GM12878 (cell line): ENCODE measurements at regions not wholly inside any gene's neighbourhood (a gene's known extent, or its start where the extent isn't known, plus 50 kb on each side); places are given as distances from the start of the nearest gene placed in this dataset.

Source experiments
- ATAC-seq: fragments of 200-7000 bp; cut with Tn5 transposase; 3 replicates; pipeline ENCODE4 v1.9.1; 2020; ENCODE audit warnings: mild to moderate bottlenecking, moderate library complexity
- BruUV-seq: library from RNA; stranded (reverse); fragments of 400-500 nt; replicated peaks from 2 replicates; lab custom pipeline; 2021; lab: Mats Ljungman, UMichigan
- CTCF ChIA-PET: fragments of 300-600 bp; sonication (Branson Sonifier 250); formaldehyde crosslinking; extraction: SDS; loops from one replicate; lab custom pipeline; 2021; ENCODE audit warnings: inconsistent platforms; lab: Yijun Ruan, JAX
- POLR2A ChIA-PET: fragments of 350-600 bp; formaldehyde crosslinking; extraction: SDS; loops from one replicate; lab custom pipeline; 2021; ENCODE audit warnings: inconsistent platforms; lab: Charles Lee
- RAD21 ChIA-PET: fragments of 300-600 bp; sonication (Branson Sonifier 250); formaldehyde crosslinking; loops from one replicate; lab custom pipeline; 2023; ENCODE audit warnings: antibody characterized with exemption; ENCODE audit not compliant: unreplicated experiment; lab: Charles Lee
- SMC1A ChIA-PET: fragments of 300-600 bp; sonication (Branson Sonifier 250); formaldehyde crosslinking; loops from one replicate; lab custom pipeline; 2023; ENCODE audit not compliant: unreplicated experiment, uncharacterized antibody; lab: Charles Lee
- DNase-seq: peaks from one replicate; pipeline ENCODE4 v3.0.0-alpha.2; 2011; ENCODE audit warnings: low read depth, low spot score
- FAIRE-seq: peaks from 3 replicates; lab custom pipeline; 2011; peaks lifted over from hg19 to GRCh38; lab: Jason Lieb, UNC
- H2AFZ ChIP-seq: 2 replicates; pipeline ENCODE4 v1.6.0; 2011; ENCODE audit warnings: low read depth, low read length, control low read depth; ENCODE audit not compliant: control insufficient read depth
- H3K27ac ChIP-seq: 2 replicates; pipeline ENCODE4 v1.5.1; 2011; ENCODE audit warnings: control low read depth; ENCODE audit not compliant: control insufficient read depth, insufficient read depth
- H3K27me3 ChIP-seq, 2 experiments: replicated peaks in 1 of 2; 2 replicates each; pipeline versions ENCODE4 v1.6.0 to v1.6.1; 2011; ENCODE audit warnings: low read length in 1 of 2; ENCODE audit not compliant: control insufficient read depth in 2 of 2, insufficient read depth in 2 of 2
- H3K36me3 ChIP-seq, 2 experiments: 2 replicates each; pipeline ENCODE4 v1.5.1; 2011; ENCODE audit warnings: low read length in 1 of 2; ENCODE audit not compliant: control insufficient read depth in 2 of 2, insufficient read depth in 2 of 2
- H3K4me1 ChIP-seq: 2 replicates; pipeline ENCODE4 v1.6.1; 2011; ENCODE audit warnings: mild to moderate bottlenecking, low read length, moderate library complexity, mixed read lengths; ENCODE audit not compliant: control insufficient read depth, insufficient read depth
- H3K4me2 ChIP-seq: 2 replicates; pipeline ENCODE4 v1.6.0; 2011; ENCODE audit warnings: control low read depth; ENCODE audit not compliant: control insufficient read depth, insufficient read depth
- H3K4me3 ChIP-seq: fragments of 200-600 bp; sonication (generic); 2 replicates; pipeline ENCODE4 v1.5.1; 2016
- H3K79me2 ChIP-seq: 2 replicates; pipeline ENCODE4 v1.6.0; 2011; ENCODE audit warnings: low read length; ENCODE audit not compliant: control insufficient read depth, insufficient read depth
- H3K9ac ChIP-seq: 2 replicates; pipeline ENCODE4 v1.8.0; 2011; ENCODE audit warnings: low read length, control low read depth, mixed read lengths; ENCODE audit not compliant: control insufficient read depth, insufficient read depth
- H3K9me3 ChIP-seq: replicated peaks from 3 replicates; pipeline ENCODE4 v1.5.1; 2011; ENCODE audit warnings: mild to moderate bottlenecking, low read length; ENCODE audit not compliant: control insufficient read depth, insufficient read depth
- H4K20me1 ChIP-seq: 2 replicates; pipeline ENCODE4 v1.6.0; 2011; ENCODE audit not compliant: control insufficient read depth, insufficient read depth
- ATF3 ChIP-seq: IDR thresholded peaks from 2 replicates; pipeline ENCODE4 v1.6.1; 2011; ENCODE audit warnings: low read depth, mild to moderate bottlenecking, low read length, moderate library complexity, borderline replicate concordance; ENCODE audit errors: extremely low read depth
- BCL3 ChIP-seq: IDR thresholded peaks from 2 replicates; pipeline ENCODE4 v1.6.1; 2011; ENCODE audit warnings: borderline replicate concordance, low read depth, mild to moderate bottlenecking, moderate library complexity, low read length; ENCODE audit not compliant: insufficient read depth, poor library complexity, severe bottlenecking
- BCLAF1 ChIP-seq: fragments of 450-650 bp; IDR thresholded peaks from 2 replicates; pipeline ENCODE4 v1.6.1; 2017; ENCODE audit warnings: antibody characterized with exemption, mild to moderate bottlenecking, moderate library complexity
- BMI1 ChIP-seq: fragments of 450-650 bp; IDR thresholded peaks from 2 replicates; pipeline ENCODE4 v1.6.1; 2016; ENCODE audit warnings: mild to moderate bottlenecking, moderate library complexity, borderline replicate concordance
- CREB1 ChIP-seq: IDR thresholded peaks from 2 replicates; pipeline ENCODE4 v1.6.1; 2012; ENCODE audit warnings: low read depth, mild to moderate bottlenecking, inconsistent platforms
- DPF2 ChIP-seq: fragments of 450-650 bp; IDR thresholded peaks from 2 replicates; pipeline ENCODE4 v1.6.1; 2017; ENCODE audit warnings: mild to moderate bottlenecking
- ELK1 ChIP-seq: IDR thresholded peaks from 2 replicates; pipeline ENCODE4 v1.6.1; 2012; ENCODE audit warnings: low read depth, low read length, improper control_type of control experiment
- FOXK2 ChIP-seq: fragments of 450-650 bp; IDR thresholded peaks from 2 replicates; pipeline ENCODE4 v1.6.1; 2017; ENCODE audit warnings: mild to moderate bottlenecking, moderate library complexity
- JUND ChIP-seq: IDR thresholded peaks from 2 replicates; pipeline ENCODE4 v1.6.1; 2012; ENCODE audit warnings: low read depth, mild to moderate bottlenecking, low read length, improper control_type of control experiment, moderate library complexity
- KDM1A ChIP-seq: fragments of 200-600 bp; sonication (generic); IDR thresholded peaks from 2 replicates; pipeline ENCODE4 v1.6.1; 2016; ENCODE audit warnings: borderline replicate concordance
- RBBP5 ChIP-seq: fragments of 200-600 bp; sonication (generic); conservative IDR thresholded peaks from 2 replicates; pipeline ENCODE4 v1.6.1; 2016
- SMAD1 ChIP-seq: fragments of 450-650 bp; IDR thresholded peaks from 2 replicates; pipeline ENCODE4 v1.6.1; 2018; ENCODE audit warnings: mild to moderate bottlenecking, low read depth; ENCODE audit not compliant: partially characterized antibody
- SMARCA5 ChIP-seq: fragments of 450-650 bp; IDR thresholded peaks from 2 replicates; pipeline ENCODE4 v1.6.1; 2017; ENCODE audit warnings: mild to moderate bottlenecking
- SP1 ChIP-seq: IDR thresholded peaks from one replicate; pipeline ENCODE4 v1.6.1; 2011; ENCODE audit warnings: low read depth, low read length
- STAT3 ChIP-seq: IDR thresholded peaks from 2 replicates; pipeline ENCODE4 v1.6.1; 2011; ENCODE audit warnings: low read depth, low read length, improper control_type of control experiment
- TCF7 ChIP-seq: IDR thresholded peaks from 2 replicates; pipeline ENCODE4 v1.6.1; 2014; ENCODE audit warnings: antibody characterized with exemption, borderline replicate concordance
- YY1 ChIP-seq: IDR thresholded peaks from 2 replicates; pipeline ENCODE4 v1.6.1; 2011; ENCODE audit warnings: low read depth, mild to moderate bottlenecking, low read length
- ZNF24 ChIP-seq: fragments of 450-650 bp; IDR thresholded peaks from 2 replicates; pipeline ENCODE4 v1.6.1; 2017; ENCODE audit warnings: antibody characterized with exemption, mild to moderate bottlenecking
- WGBS: methylation state at CpG from one replicate; pipeline ENCODE4 v1.1.6; 2016; ENCODE audit warnings: low lambda C conversion rate; ENCODE audit not compliant: insufficient replicate concordance, insufficient coverage; ENCODE audit errors: missing lambda C conversion rate; 5-methylcytosine and 5-hydroxymethylcytosine counted together
- in situ Hi-C: fragments of 300-500 bp; cut with MboI; formaldehyde crosslinking; loops from 9 replicates; pipeline ENCODE4 v1.14.3; 2018; ENCODE audit warnings: mixed read lengths
- intact Hi-C: fragments of 100-400 bp; cut with micrococcal nuclease; formaldehyde crosslinking; loops from one replicate; pipeline ENCODE4 v1.14.2; 2022; ENCODE audit not compliant: unreplicated experiment

- Histone ChIP-seq H3K27ac (no peak overlapping the region), H3K79me2 (no peaks in the 10 kb centered on the region), H3K27me3 (no peaks in the 10 kb centered on the region), H4K20me1 (no peaks in the 10 kb centered on the region), H3K4me2 (no peak overlapping the region), H2AFZ (no peak overlapping the region), H3K9ac (no peak overlapping the region), H3K4me1 (no peaks in the 10 kb centered on the region), H3K9me3 (no peaks in the 10 kb centered on the region)
- ChIA-PET RAD21 (no interaction called here), POLR2A (no interaction called here)
- WGBS, result 0% methylated on average over 2 of the region's 2 CpGs
- in situ Hi-C loops, result no loop called here
- BruUV-seq, result no TSS peak
- DNase-seq, result no peak
- TF ChIP-seq STAT3, result no peak
- TF ChIP-seq CREB1, result no peak
- no peak for TF ChIP-seq SMARCA5
- no peak for TF ChIP-seq BCLAF1
- TF ChIP-seq KDM1A, result no peak
- TF ChIP-seq SMAD1, result no peak
- no peak for TF ChIP-seq ELK1
- TF ChIP-seq BCL3, result no peak
- no peak for TF ChIP-seq YY1
- TF ChIP-seq BMI1, result no peak
- TF ChIP-seq ATF3, result no peak
- TF ChIP-seq ZNF24, result no peak
- TF ChIP-seq TCF7, result no peak
- no peak for TF ChIP-seq DPF2
- TF ChIP-seq SP1, result no peak
- no peak for TF ChIP-seq RBBP5
- no peak for TF ChIP-seq FOXK2
- no peak for TF ChIP-seq JUND
- TF ChIP-seq, all 136 proteins: peak for 0
- no peak overlapping the region for H3K4me3 ChIP-seq
- ATAC-seq, result no peak
- FAIRE-seq, result no peak
- ChIA-PET CTCF (no interaction called here), SMC1A (no interaction called here)
- intact Hi-C loops, result no loop called here
- H3K36me3 ChIP-seq, result no peaks in the 10 kb centered on the region
Observed at GRCh38 chr3:70861234-70861633, 548.8 kb upstream of the MDFIC2 start.
